Brain pericyte (primary cell): ENCODE measurements at regions not wholly inside any gene's neighbourhood (a gene's known extent, or its start where the extent isn't known, plus 50 kb on each side); places are given as distances from the start of the nearest gene placed in this dataset.

Experiments used
- DNase-seq: peaks from one replicate; pipeline ENCODE4 v3.0.0-alpha.2; 2012; ENCODE audit warnings: low read depth, low spot score

GRCh38 chr6:139832493-139833305 is 458.3 kb upstream of the CITED2 start:
- DNase-seq: no peak

- no peak for DNase-seq
These were observed 455.1 kb upstream of the CITED2 start for GRCh38 chr6:139829576-139829975.

- DNase-seq: no peak
These were observed 454.5 kb upstream of the CITED2 start for GRCh38 chr6:139828751-139829519.

GRCh38 chr6:139825935-139826374 is 451.5 kb upstream of the CITED2 start:
- DNase-seq: no peak

- no peak for DNase-seq
These were observed 450.4 kb upstream of the CITED2 start for GRCh38 chr6:139824864-139825263.

- DNase-seq: no peak
These were observed 449.3 kb upstream of the CITED2 start for GRCh38 chr6:139823808-139824126.

- no peak for DNase-seq
These were observed 448.8 kb upstream of the CITED2 start for GRCh38 chr6:139823099-139823807.

GRCh38 chr6:139821676-139822223 is 447.3 kb upstream of the CITED2 start:
- no peak for DNase-seq

- no peak for DNase-seq
These were observed 445.8 kb upstream of the CITED2 start for GRCh38 chr6:139820210-139820609.

- DNase-seq: no peak
These were observed 445.3 kb upstream of the CITED2 start for GRCh38 chr6:139819776-139820175.

GRCh38 chr6:139812939-139813338 is 438.5 kb upstream of the CITED2 start:
- no peak for DNase-seq

- no peak for DNase-seq
These were observed 427.3 kb upstream of the CITED2 start for GRCh38 chr6:139801571-139802321.

- no peak for DNase-seq
These were observed 426.4 kb upstream of the CITED2 start for GRCh38 chr6:139800837-139801236.

GRCh38 chr6:139790527-139790926 is 416.1 kb upstream of the CITED2 start:
- DNase-seq: no peak

- DNase-seq: no peak
These were observed 409.8 kb upstream of the CITED2 start for GRCh38 chr6:139784222-139784769.

- no peak for DNase-seq
These were observed 405.7 kb upstream of the CITED2 start for GRCh38 chr6:139779988-139780774.

- no peak for DNase-seq
These were observed 404.2 kb upstream of the CITED2 start for GRCh38 chr6:139778688-139779087.

GRCh38 chr6:139778106-139778505 is 403.7 kb upstream of the CITED2 start:
- no peak for DNase-seq

GRCh38 chr6:139777202-139777970 is 402.9 kb upstream of the CITED2 start:
- no peak for DNase-seq
